SK-N-SH (cell line): ENCODE measurements at regions not wholly inside any gene's neighbourhood (a gene's known extent, or its start where the extent isn't known, plus 50 kb on each side); places are given as distances from the start of the nearest gene placed in this dataset.

Experiments
- CTCF ChIA-PET: fragments of 300-600, 350-600 bp; formaldehyde crosslinking; extraction: SDS; loops from one replicate; lab custom pipeline; 2021; lab: Yijun Ruan, JAX
- POLR2A ChIA-PET: fragments of 350-600 bp; sonication (Branson Sonifier 250); formaldehyde crosslinking; extraction: SDS; loops from one replicate; lab custom pipeline; 2020; ENCODE audit warnings: antibody characterized with exemption, inconsistent platforms; lab: Yijun Ruan, JAX
- DNase-seq: peaks from one replicate; pipeline ENCODE4 v3.0.0; 2012
- H2AFZ ChIP-seq: fragments of 200-600 bp; sonication (generic); 2 replicates; pipeline ENCODE4 v1.8.1; 2016; ENCODE audit warnings: antibody characterized with exemption, mild to moderate bottlenecking, low read depth
- H3F3A ChIP-seq: fragments of 200-600 bp; sonication (generic); replicated peaks from 2 replicates; pipeline ENCODE3; 2016; ENCODE audit warnings: antibody characterized with exemption, mild to moderate bottlenecking; ENCODE audit not compliant: insufficient read depth
- H3K27ac ChIP-seq, 2 experiments: fragments of 200-500 bp in 1 of 2; fragments of 200-600 bp in 1 of 2; sonication (Bioruptor generic) in 1 of 2; sonication (generic), shearing (Covaris generic) in 1 of 2; 2 replicates each; pipeline versions ENCODE4 v1.5.1 to v1.6.1; 2014 to 2016; ENCODE audit warnings: low read depth in 2 of 2, inconsistent platforms in 1 of 2, low read length in 1 of 2, mild to moderate bottlenecking in 1 of 2, mixed read lengths in 1 of 2
- H3K27me3 ChIP-seq: fragments of 200-600 bp; sonication (generic), shearing (Covaris generic); 2 replicates; pipeline ENCODE4 v1.6.1; 2016; ENCODE audit warnings: mixed run types; ENCODE audit not compliant: insufficient read depth
- H3K36me3 ChIP-seq, 2 experiments: fragments of 200-500 bp in 1 of 2; fragments of 200-600 bp in 1 of 2; sonication (Bioruptor generic) in 1 of 2; sonication (generic) in 1 of 2; replicated peaks in 1 of 2; 2 replicates each; pipeline versions ENCODE3 to v1.5.1; 2014 to 2016; ENCODE audit warnings: low read length in 1 of 2, mild to moderate bottlenecking in 1 of 2; ENCODE audit not compliant: insufficient read depth in 2 of 2, control insufficient read depth in 1 of 2
- H3K4me1 ChIP-seq, 2 experiments: fragments of 200-500 bp in 1 of 2; fragments of 200-600 bp in 1 of 2; sonication (Bioruptor generic) in 1 of 2; sonication (generic), shearing (Covaris generic) in 1 of 2; 2 replicates each; pipeline versions ENCODE4 v1.5.1 to v1.6.1; 2014 to 2016; ENCODE audit warnings: low read depth in 1 of 2, low read length in 1 of 2, mixed run types in 1 of 2; ENCODE audit not compliant: insufficient read depth in 2 of 2, control insufficient read depth in 1 of 2
- H3K4me2 ChIP-seq: fragments of 200-600 bp; sonication (generic), shearing (Covaris generic); 2 replicates; pipeline ENCODE4 v1.6.1; 2017; ENCODE audit warnings: mixed run types
- H3K4me3 ChIP-seq, 2 experiments: fragments of 200-500 bp in 1 of 2; fragments of 200-600 bp in 1 of 2; sonication (Bioruptor generic) in 1 of 2; sonication (generic), shearing (Covaris generic) in 1 of 2; 2 replicates each; pipeline versions ENCODE4 v1.5.1 to v1.8.1; 2014 to 2016; ENCODE audit warnings: low read depth in 2 of 2, inconsistent platforms in 1 of 2, low read length in 1 of 2, mild to moderate bottlenecking in 1 of 2, mixed read lengths in 1 of 2, moderate library complexity in 1 of 2
- H3K79me2 ChIP-seq: fragments of 200-600 bp; sonication (generic); 2 replicates; pipeline ENCODE4 v1.8.1; 2017; ENCODE audit warnings: mild to moderate bottlenecking; ENCODE audit not compliant: insufficient read depth
- H3K9ac ChIP-seq: fragments of 200-600 bp; sonication (generic); 2 replicates; pipeline ENCODE4 v1.6.1; 2017; ENCODE audit warnings: mixed run types
- H3K9me2 ChIP-seq: fragments of 200-600 bp; sonication (generic); 2 replicates; pipeline ENCODE4 v1.6.1; 2017; ENCODE audit warnings: mixed run types
- H3K9me3 ChIP-seq: fragments of 200-600 bp; sonication (generic); 2 replicates; pipeline ENCODE4 v1.6.1; 2017; ENCODE audit warnings: mixed run types, mild to moderate bottlenecking, moderate library complexity
- H4K20me1 ChIP-seq: fragments of 200-600 bp; sonication (generic); 2 replicates; pipeline ENCODE4 v1.6.1; 2017; ENCODE audit warnings: mild to moderate bottlenecking, mixed run types; ENCODE audit not compliant: insufficient read depth
- CHD2 ChIP-seq: fragments of 150-350 bp; IDR thresholded peaks from 2 replicates; pipeline ENCODE4 v1.6.1; 2018; ENCODE audit warnings: low read length; ENCODE audit not compliant: partially characterized antibody
- CTCF ChIP-seq: fragments of 200-600 bp; sonication (generic); IDR thresholded peaks from 2 replicates; pipeline ENCODE4 v1.6.1; 2017; ENCODE audit warnings: antibody characterized with exemption, mild to moderate bottlenecking, moderate library complexity
- EP300 ChIP-seq, 2 experiments: IDR thresholded peaks; 2 replicates each; pipeline versions ENCODE4 v1.4.0 to v1.6.1; 2012; ENCODE audit warnings: borderline replicate concordance in 1 of 2, low read depth in 1 of 2, low read length in 1 of 2
- FOSL2 ChIP-seq: IDR thresholded peaks from 2 replicates; pipeline ENCODE4 v1.4.0; 2012; ENCODE audit warnings: low read depth, mild to moderate bottlenecking, moderate library complexity, borderline replicate concordance
- GABPA ChIP-seq: IDR thresholded peaks from 2 replicates; pipeline ENCODE4 v1.4.0; 2012; ENCODE audit warnings: low read depth, mild to moderate bottlenecking
- IRF3 ChIP-seq: fragments of 150-350 bp; IDR thresholded peaks from 2 replicates; pipeline ENCODE4 v1.6.1; 2016; ENCODE audit warnings: mild to moderate bottlenecking, low read depth, low read length
- JUND ChIP-seq: IDR thresholded peaks from 2 replicates; pipeline ENCODE4 v1.4.0; 2012
- NRF1 ChIP-seq: IDR thresholded peaks from 2 replicates; pipeline ENCODE4 v1.6.1; 2012; ENCODE audit warnings: low read depth, mild to moderate bottlenecking, low read length
- RAD21 ChIP-seq: IDR thresholded peaks from 2 replicates; pipeline ENCODE4 v1.6.1; 2012; ENCODE audit warnings: mild to moderate bottlenecking, low read length
- RFX5 ChIP-seq: IDR thresholded peaks from 2 replicates; pipeline ENCODE4 v1.6.1; 2012; ENCODE audit warnings: mild to moderate bottlenecking, improper control_type of control experiment, low read length
- SMC3 ChIP-seq: IDR thresholded peaks from 2 replicates; pipeline ENCODE4 v1.6.1; 2012; ENCODE audit warnings: low read depth, low read length, improper control_type of control experiment
- TEAD4 ChIP-seq: IDR thresholded peaks from 2 replicates; pipeline ENCODE4 v1.4.0; 2012; ENCODE audit warnings: mild to moderate bottlenecking, borderline replicate concordance; ENCODE audit not compliant: insufficient read depth
- USF1 ChIP-seq: IDR thresholded peaks from 2 replicates; pipeline ENCODE4 v1.4.0; 2012; ENCODE audit warnings: low read depth, borderline replicate concordance
- USF2 ChIP-seq: fragments of 150-350 bp; IDR thresholded peaks from 2 replicates; pipeline ENCODE4 v1.6.1; 2017; ENCODE audit warnings: antibody characterized with exemption, low read length, low read depth, borderline replicate concordance
- whole genome bisulfite sequencing: methylation state at CpG from one replicate; pipeline ENCODE4 v1.1.6; 2017; ENCODE audit warnings: low lambda C conversion rate; 5-methylcytosine and 5-hydroxymethylcytosine counted together

GRCh38 chr12:3342051-3342450, 149.0 kb upstream of the PRMT8 start:
- DNase-seq: peak; percentile 82
- Histone ChIP-seq H2AFZ (no peak overlapping the region), H3K9ac (no peak overlapping the region), H3K9me2 (no peaks in the 10 kb centered on the region), H3K27me3 (peaks cover 17% of the 10 kb centered on the region; the same call in 1 of the 2 replicates), H3K27ac (no peak overlapping the region), H3K36me3 (no peaks in the 10 kb centered on the region), H3K4me1 (peaks cover 0 to 2% of the 10 kb centered on the region in 2 experiments; a peak in 1 of 4 replicates), H3F3A (no peaks in the 10 kb centered on the region), H3K4me2 (no peak overlapping the region), H3K9me3 (no peaks in the 10 kb centered on the region), H4K20me1 (no peaks in the 10 kb centered on the region), H3K4me3 (peak overlapping the region in 1 of 2 experiments; percentile 32; a peak in 1 of 4 replicates), H3K79me2 (no peaks in the 10 kb centered on the region)
- WGBS: 37% methylated on average over 8 of the region's 8 CpGs
- POLR2A ChIA-PET: no interaction called here
- CTCF ChIA-PET: interaction anchor here (0.6 to 6.2 kb wide), 29 partner anchors 9 to 462 kb away, joined by 3 to 48 read pairs (median 4); no protein-coding TSS in a partner anchor
- TF ChIP-seq CTCF (peak; percentile 48), FOSL2 (no peak), RAD21 (peak; percentile 71), GABPA (no peak), SMC3 (peak; percentile 75)
- TF ChIP-seq, all 33 proteins: peak for 3

GRCh38 chr12:3348055-3348454, 142.9 kb upstream of the PRMT8 start:
- CTCF ChIA-PET: interaction anchor here (0.8 to 2.8 kb wide), 2 partner anchors 47 to 428 kb away, joined by 3 to 11 read pairs; no protein-coding TSS in a partner anchor
- no peaks in the 10 kb centered on the region for H3K9me2 ChIP-seq
- no peak overlapping the region for H3K4me3 ChIP-seq

More at GRCh38 chr12:3348055-3348454, 142.9 kb upstream of the PRMT8 start:
- Histone ChIP-seq H3F3A (no peaks in the 10 kb centered on the region), H3K4me2 (no peak overlapping the region), H3K4me1 (no peaks in the 10 kb centered on the region), H3K27me3 (no peaks in the 10 kb centered on the region), H3K79me2 (no peaks in the 10 kb centered on the region), H3K27ac (no peak overlapping the region), H2AFZ (no peak overlapping the region), H3K36me3 (no peaks in the 10 kb centered on the region), H4K20me1 (no peaks in the 10 kb centered on the region), H3K9ac (no peak overlapping the region), H3K9me3 (no peaks in the 10 kb centered on the region)
- no peak for DNase-seq
- 45% methylated on average over 5 of the region's 5 CpGs for WGBS
- POLR2A ChIA-PET: no interaction called here
- TF ChIP-seq RAD21 (no peak), IRF3 (no peak), NRF1 (no peak), TEAD4 (no peak), USF2 (no peak), RFX5 (no peak), CHD2 (no peak), USF1 (no peak), JUND (no peak), EP300 (IDR thresholded peaks at IDR 0.05; ENCODE audit: borderline replicate concordance in 1 of 2, low read depth in 1 of 2, low read length in 1 of 2) (no peak)
